Right kidney (tissue), 1 donor: ENCODE measurements at regions not wholly inside any gene's neighbourhood (a gene's known extent, or its start where the extent isn't known, plus 50 kb on each side); places are given as distances from the start of the nearest gene placed in this dataset.
"Not testable (repeated sequence)": the region's sequence is repeated elsewhere in the genome, so short reads cannot be mapped to it uniquely, and the experiment has no call there.

ENCODE experiments used
- DNase-seq: peaks from one replicate; pipeline ENCODE4 v3.0.0-alpha.2; 2016

GRCh38 chr21:27040738-27041469 lies 74.0 kb upstream of the ADAMTS5 start:
- DNase-seq = no peak

GRCh38 chr21:27036736-27037301 lies 69.9 kb upstream of the ADAMTS5 start:
- no peak for DNase-seq

GRCh38 chr21:27035791-27036190 lies 68.9 kb upstream of the ADAMTS5 start:
- DNase-seq = no peak

- DNase-seq = no peak
Observed at GRCh38 chr21:27034796-27035195, 67.9 kb upstream of the ADAMTS5 start.

- DNase-seq = no peak
Observed at GRCh38 chr21:27033471-27033870, 66.6 kb upstream of the ADAMTS5 start.

- no peak for DNase-seq
Observed at GRCh38 chr21:27026501-27026900, 59.6 kb upstream of the ADAMTS5 start.

- DNase-seq = not testable (repeated sequence)
Observed at GRCh38 chr21:27025708-27026107, 58.8 kb upstream of the ADAMTS5 start.

GRCh38 chr21:27024971-27025370 lies 58.1 kb upstream of the ADAMTS5 start:
- no peak for DNase-seq

GRCh38 chr21:27024301-27024700 lies 57.4 kb upstream of the ADAMTS5 start:
- DNase-seq = no peak

GRCh38 chr21:27023186-27023585 lies 56.3 kb upstream of the ADAMTS5 start:
- DNase-seq = no peak

GRCh38 chr21:27021801-27022200 lies 54.9 kb upstream of the ADAMTS5 start:
- no peak for DNase-seq

- no peak for DNase-seq
Observed at GRCh38 chr21:27021046-27021445, 54.2 kb upstream of the ADAMTS5 start.

- no peak for DNase-seq
Observed at GRCh38 chr21:27017246-27017645, 50.4 kb upstream of the ADAMTS5 start.
